ENCODE measurements at regions not wholly inside any gene's neighbourhood (a gene's known extent, or its start where the extent isn't known, plus 50 kb on each side); places are given as distances from the start of the nearest gene placed in this dataset.
A peak's percentile ranks its signal among the peaks of the same experiment; 100 is the strongest.
"Not testable (repeated sequence)": the region's sequence is repeated elsewhere in the genome, so short reads cannot be mapped to it uniquely, and the experiment has no call there.

GRCh38 chr7:83270407-83270806 is 107.7 kb upstream of the PCLO start:
- Histone ChIP-seq H3K79me2 (ENCODE audit: insufficient read depth, low read length) (no peaks in the 10 kb centered on the region), H3K4me3 (ENCODE audit: low read length, poor library complexity, severe bottlenecking) (no peak overlapping the region), H3K4me2 (ENCODE audit: low read depth, low read length, poor library complexity, severe bottlenecking) (no peak overlapping the region), H3F3A (ENCODE audit: low read depth) (no peaks in the 10 kb centered on the region), H2AFZ (ENCODE audit: low read length) (no peak overlapping the region), H3K9me2 (replicated peaks; ENCODE audit: low read depth, low read length) (no peaks in the 10 kb centered on the region), H3K36me3 (ENCODE audit: insufficient read depth, low read length) (no peaks in the 10 kb centered on the region), H3K9ac (ENCODE audit: low read depth, low read length, poor library complexity, severe bottlenecking) (no peak overlapping the region), H3K27me3 (ENCODE audit: insufficient read depth, low read length, poor library complexity, severe bottlenecking) (no peaks in the 10 kb centered on the region), H3K9me3 (ENCODE audit: insufficient read depth, low read depth, low read length) (no peaks in the 10 kb centered on the region), H3K4me1 (ENCODE audit: insufficient read depth, low read length, poor library complexity, severe bottlenecking) (no peaks in the 10 kb centered on the region), H4K20me1 (ENCODE audit: insufficient read depth, low read length, poor library complexity, severe bottlenecking) (no peaks in the 10 kb centered on the region)
- TF ChIP-seq EZH2phosphoT487 (IDR thresholded peaks at IDR 0.05; ENCODE audit: borderline replicate concordance) (no peak), CTCF (conservative IDR thresholded peaks at IDR 0.05; ENCODE audit: low read length) (no peak)

GRCh38 chr7:83267141-83267631 is 104.5 kb upstream of the PCLO start:
- Histone ChIP-seq H3K79me2 (ENCODE audit: insufficient read depth, low read length) (no peaks in the 10 kb centered on the region), H3F3A (ENCODE audit: low read depth) (no peaks in the 10 kb centered on the region), H3K9me2 (replicated peaks; ENCODE audit: low read depth, low read length) (no peaks in the 10 kb centered on the region), H2AFZ (ENCODE audit: low read length) (0 out of 2 replicates have a peak overlapping the region, but pooled peaks have one; percentile 38), H3K27me3 (ENCODE audit: insufficient read depth, low read length, poor library complexity, severe bottlenecking) (no peaks in the 10 kb centered on the region), H3K4me3 (ENCODE audit: low read length, poor library complexity, severe bottlenecking) (no peak overlapping the region), H3K4me1 (ENCODE audit: insufficient read depth, low read length, poor library complexity, severe bottlenecking) (no peaks in the 10 kb centered on the region), H4K20me1 (ENCODE audit: insufficient read depth, low read length, poor library complexity, severe bottlenecking) (no peaks in the 10 kb centered on the region), H3K9me3 (ENCODE audit: insufficient read depth, low read depth, low read length) (no peaks in the 10 kb centered on the region), H3K9ac (ENCODE audit: low read depth, low read length, poor library complexity, severe bottlenecking) (no peak overlapping the region), H3K36me3 (ENCODE audit: insufficient read depth, low read length) (no peaks in the 10 kb centered on the region), H3K4me2 (ENCODE audit: low read depth, low read length, poor library complexity, severe bottlenecking) (no peak overlapping the region)
- TF ChIP-seq CTCF (conservative IDR thresholded peaks at IDR 0.05; ENCODE audit: low read length) (no peak), EZH2phosphoT487 (IDR thresholded peaks at IDR 0.05; ENCODE audit: borderline replicate concordance) (no peak)

DNA sequence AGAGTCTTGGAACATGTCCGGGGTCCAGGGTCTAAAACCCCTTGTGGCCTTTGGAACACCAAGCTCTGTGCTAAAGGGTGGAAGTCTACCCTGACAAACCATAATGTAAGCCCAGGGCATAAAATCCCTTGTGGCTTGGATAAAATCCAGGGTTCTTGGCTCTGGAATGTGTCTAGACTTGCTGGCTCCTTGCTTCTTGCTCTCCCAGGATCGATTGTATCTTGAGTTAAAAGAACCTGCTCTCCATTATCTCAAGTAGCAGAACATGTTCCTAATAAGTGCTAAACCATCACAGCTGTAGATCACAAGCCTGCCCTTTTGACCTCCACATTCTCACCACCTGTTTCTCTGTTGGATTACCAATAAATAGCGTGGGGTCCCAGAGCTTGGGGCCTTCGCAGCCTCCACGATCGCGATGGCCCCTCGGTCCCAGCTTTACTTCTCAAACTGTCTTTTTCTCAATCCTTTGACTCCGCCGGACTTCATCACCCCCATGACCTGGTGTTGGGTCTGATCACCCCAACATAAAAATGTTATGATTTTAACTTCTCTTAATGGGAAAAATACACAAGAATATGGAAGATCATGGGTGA is 100.9 kb upstream of the PCLO start:
- not testable (repeated sequence) for H3K4me2 ChIP-seq (ENCODE audit: low read depth, low read length, poor library complexity, severe bottlenecking); H2AFZ ChIP-seq (ENCODE audit: low read length); H4K20me1 ChIP-seq (ENCODE audit: insufficient read depth, low read length, poor library complexity, severe bottlenecking); H3K79me2 ChIP-seq (ENCODE audit: insufficient read depth, low read length); H3K9me3 ChIP-seq (ENCODE audit: insufficient read depth, low read depth, low read length); H3K9me2 ChIP-seq (replicated peaks; ENCODE audit: low read depth, low read length); H3K36me3 ChIP-seq (ENCODE audit: insufficient read depth, low read length); H3K4me3 ChIP-seq (ENCODE audit: low read length, poor library complexity, severe bottlenecking); H3K9ac ChIP-seq (ENCODE audit: low read depth, low read length, poor library complexity, severe bottlenecking); H3K27me3 ChIP-seq (ENCODE audit: insufficient read depth, low read length, poor library complexity, severe bottlenecking); H3K4me1 ChIP-seq (ENCODE audit: insufficient read depth, low read length, poor library complexity, severe bottlenecking); H3F3A ChIP-seq (ENCODE audit: low read depth)

- Histone ChIP-seq H4K20me1 (ENCODE audit: insufficient read depth, low read length, poor library complexity, severe bottlenecking) (no peaks in the 10 kb centered on the region), H3K36me3 (ENCODE audit: insufficient read depth, low read length) (no peaks in the 10 kb centered on the region), H3F3A (ENCODE audit: low read depth) (no peaks in the 10 kb centered on the region), H3K4me3 (ENCODE audit: low read length, poor library complexity, severe bottlenecking) (no peak overlapping the region), H2AFZ (ENCODE audit: low read length) (no peak overlapping the region), H3K27me3 (ENCODE audit: insufficient read depth, low read length, poor library complexity, severe bottlenecking) (no peaks in the 10 kb centered on the region), H3K9ac (ENCODE audit: low read depth, low read length, poor library complexity, severe bottlenecking) (no peak overlapping the region), H3K4me2 (ENCODE audit: low read depth, low read length, poor library complexity, severe bottlenecking) (no peak overlapping the region), H3K4me1 (ENCODE audit: insufficient read depth, low read length, poor library complexity, severe bottlenecking) (no peaks in the 10 kb centered on the region), H3K79me2 (ENCODE audit: insufficient read depth, low read length) (no peaks in the 10 kb centered on the region), H3K9me2 (replicated peaks; ENCODE audit: low read depth, low read length) (no peaks in the 10 kb centered on the region), H3K9me3 (ENCODE audit: insufficient read depth, low read depth, low read length) (no peaks in the 10 kb centered on the region)
- TF ChIP-seq EZH2phosphoT487 (IDR thresholded peaks at IDR 0.05; ENCODE audit: borderline replicate concordance): no peak
- no peak for TF ChIP-seq CTCF (conservative IDR thresholded peaks at IDR 0.05; ENCODE audit: low read length)
Measured at GRCh38 chr7:83259064-83259463, 96.4 kb upstream of the PCLO start.
